ELF-1 (cell line): ENCODE measurements at regions not wholly inside any gene's neighbourhood (a gene's known extent, or its start where the extent isn't known, plus 50 kb on each side); places are given as distances from the start of the nearest gene placed in this dataset.

Experiments used
- DNase-seq: peaks from one replicate; pipeline ENCODE4 v3.0.0-alpha.2; 2016; ENCODE audit warnings: low read depth, low spot score

- no peak for DNase-seq
Measured at GRCh38 chr1:170313306-170313705, 167.5 kb downstream of the NTMT2 start.

- no peak for DNase-seq
Measured at GRCh38 chr1:170316270-170316669, 170.5 kb downstream of the NTMT2 start.

- no peak for DNase-seq
Measured at GRCh38 chr1:170318141-170318540, 172.4 kb downstream of the NTMT2 start.

- DNase-seq, result no peak
Measured at GRCh38 chr1:170318736-170319135, 173.0 kb downstream of the NTMT2 start.

- no peak for DNase-seq
Measured at GRCh38 chr1:170321113-170321512, 175.4 kb downstream of the NTMT2 start.

- no peak for DNase-seq
Measured at GRCh38 chr1:170326186-170326585, 180.4 kb downstream of the NTMT2 start.

- no peak for DNase-seq
Measured at GRCh38 chr1:170332801-170333200, 187.0 kb downstream of the NTMT2 start.

GRCh38 chr1:170337413-170337994 is 191.7 kb downstream of the NTMT2 start:
- no peak for DNase-seq

- no peak for DNase-seq
Measured at GRCh38 chr1:170339534-170339933, 192.4 kb upstream of the GORAB start.

- no peak for DNase-seq
Measured at GRCh38 chr1:170340308-170340707, 191.7 kb upstream of the GORAB start.

GRCh38 chr1:170351366-170351946 is 180.5 kb upstream of the GORAB start:
- no peak for DNase-seq

GRCh38 chr1:170354246-170354645 is 177.7 kb upstream of the GORAB start:
- no peak for DNase-seq

- DNase-seq, result no peak
Measured at GRCh38 chr1:170354690-170355089, 177.3 kb upstream of the GORAB start.

GRCh38 chr1:170355267-170355801 is 176.6 kb upstream of the GORAB start:
- no peak for DNase-seq

GRCh38 chr1:170356585-170356984 is 175.4 kb upstream of the GORAB start:
- no peak for DNase-seq

GRCh38 chr1:170357750-170358149 is 174.2 kb upstream of the GORAB start:
- no peak for DNase-seq

- DNase-seq, result no peak
Measured at GRCh38 chr1:170360601-170361000, 171.4 kb upstream of the GORAB start.

GRCh38 chr1:170365331-170365730 is 166.6 kb upstream of the GORAB start:
- no peak for DNase-seq

- no peak for DNase-seq
Measured at GRCh38 chr1:170366980-170367379, 165.0 kb upstream of the GORAB start.

- peak; percentile 13 for DNase-seq
Measured at GRCh38 chr1:170367615-170368014, 164.4 kb upstream of the GORAB start.

GRCh38 chr1:170369000-170369399 is 163.0 kb upstream of the GORAB start:
- DNase-seq, result no peak

- no peak for DNase-seq
Measured at GRCh38 chr1:170369417-170369816, 162.5 kb upstream of the GORAB start.

GRCh38 chr1:170370087-170370486 is 161.9 kb upstream of the GORAB start:
- no peak for DNase-seq
